GM23248 (cell line): ENCODE measurements at regions not wholly inside any gene's neighbourhood (a gene's known extent, or its start where the extent isn't known, plus 50 kb on each side); places are given as distances from the start of the nearest gene placed in this dataset.

Source experiments
- EZH2 ChIP-seq: fragments of 200-600 bp; sonication (generic); IDR thresholded peaks from 2 replicates; pipeline ENCODE4 v1.6.1; 2018; ENCODE audit warnings: antibody characterized with exemption, mild to moderate bottlenecking; ENCODE audit not compliant: insufficient read depth, poor library complexity, severe bottlenecking
- EZH2phosphoT487 ChIP-seq: fragments of 200-600 bp; sonication (generic); IDR thresholded peaks from 2 replicates; pipeline ENCODE4 v1.6.1; 2018; ENCODE audit warnings: antibody characterized with exemption, moderate library complexity, mild to moderate bottlenecking, low read depth; ENCODE audit not compliant: insufficient read depth

- TF ChIP-seq EZH2phosphoT487 (no peak), EZH2 (no peak)
Observed at GRCh38 chrX:27917713-27918500, 63.3 kb downstream of the DCAF8L1 start.
